Esophagus muscularis mucosa (tissue), 4 donors: ENCODE measurements at regions not wholly inside any gene's neighbourhood (a gene's known extent, or its start where the extent isn't known, plus 50 kb on each side); places are given as distances from the start of the nearest gene placed in this dataset.

ENCODE experiments used
- DNase-seq: peaks from one replicate; pipeline ENCODE4 v3.0.0-alpha.2; 2017; ENCODE audit errors: extremely low spot score
- H3K27ac ChIP-seq, 4 donors: fragments of 200-600 bp; sonication (generic); replicated peaks in 1 of 4; 1 replicate in 3 of 4; 2 replicates in 1 of 4; pipeline ENCODE4 v1.5.1; 2016 to 2019; ENCODE audit warnings: mild to moderate bottlenecking in 1 of 4
- H3K27me3 ChIP-seq, 4 donors: fragments of 200-600 bp; sonication (generic); one replicate each; pipeline versions ENCODE4 v1.5.1 to v1.6.0; 2016 to 2019
- H3K36me3 ChIP-seq, 4 donors: fragments of 200-600 bp; sonication (generic); one replicate each; pipeline ENCODE4 v1.5.1; 2016 to 2019
- H3K4me1 ChIP-seq, 4 donors: fragments of 200-600 bp; sonication (generic); one replicate each; pipeline ENCODE4 v1.5.1; 2016 to 2019
- H3K4me3 ChIP-seq, 4 donors: fragments of 200-600 bp; sonication (generic); 1 replicate in 2 of 4; 2 replicates in 2 of 4; pipeline ENCODE4 v1.5.1; 2016 to 2019; ENCODE audit warnings: mild to moderate bottlenecking in 4 of 4, moderate library complexity in 1 of 4
- H3K9me3 ChIP-seq, 4 donors: fragments of 200-600 bp; sonication (generic); 1 replicate in 3 of 4; 2 replicates in 1 of 4; pipeline ENCODE4 v1.5.1; 2016 to 2019
- CTCF ChIP-seq, 3 experiments: fragments of 200-600 bp in 2 of 3; fragments of 450-650 bp in 1 of 3; sonication (generic) in 2 of 3; IDR thresholded peaks; one replicate each; pipeline ENCODE4 v1.5.1; 2017 to 2019; ENCODE audit warnings: antibody characterized with exemption in 3 of 3, mild to moderate bottlenecking in 2 of 3, moderate library complexity in 1 of 3
- EP300 ChIP-seq: sonication (generic); formaldehyde crosslinking; IDR thresholded peaks from one replicate; pipeline ENCODE4 v1.6.1; 2017; ENCODE audit warnings: antibody characterized with exemption
- POLR2A ChIP-seq: fragments of 450-650 bp; IDR thresholded peaks from one replicate; pipeline ENCODE4 v1.6.1; 2017; ENCODE audit warnings: antibody characterized with exemption, moderate library complexity, mild to moderate bottlenecking, low read depth
- POLR2AphosphoS5 ChIP-seq, 2 donors: sonication (generic); formaldehyde crosslinking; IDR thresholded peaks; one replicate each; pipeline ENCODE4 v1.6.1; 2017; ENCODE audit warnings: antibody characterized with exemption in 2 of 2
- WGBS: methylation state at CpG from one replicate; pipeline ENCODE4 v1.1.5; 2018; 5-methylcytosine and 5-hydroxymethylcytosine counted together
- intact Hi-C: fragments of 100-400 bp; cut with DNase I; formaldehyde crosslinking; loops from one replicate; pipeline ENCODE4 v1.15.1; 2023

GRCh38 chr14:78086342-78086741, 83.8 kb upstream of the NRXN3 start:
- Histone ChIP-seq H3K9me3 (no peaks in the 10 kb centered on the region), H3K36me3 (no peaks in the 10 kb centered on the region), H3K27me3 (peaks cover 0 to 9% (median 0%) of the 10 kb centered on the region in 4 donors), H3K4me3 (no peak overlapping the region), H3K4me1 (no peaks in the 10 kb centered on the region), H3K27ac (no peak overlapping the region)
- DNase-seq = no peak
- intact Hi-C loops = no loop called here
- WGBS = 44% methylated on average over 4 of the region's 4 CpGs
- no peak for TF ChIP-seq POLR2A
- TF ChIP-seq EP300 = no peak
- no peak for TF ChIP-seq CTCF (IDR thresholded peaks at IDR 0.05)
- no peak for TF ChIP-seq POLR2AphosphoS5 (IDR thresholded peaks at IDR 0.05)

GRCh38 chr14:78088916-78089315, 81.3 kb upstream of the NRXN3 start:
- DNase-seq = no peak
- Histone ChIP-seq H3K9me3 (no peaks in the 10 kb centered on the region), H3K27me3 (peaks cover 0 to 9% (median 0%) of the 10 kb centered on the region in 4 donors), H3K4me1 (no peaks in the 10 kb centered on the region), H3K27ac (no peak overlapping the region), H3K36me3 (no peaks in the 10 kb centered on the region), H3K4me3 (no peak overlapping the region)
- WGBS = 51% methylated on average over 3 of the region's 3 CpGs
- TF ChIP-seq CTCF (IDR thresholded peaks at IDR 0.05) = no peak
- intact Hi-C loops = no loop called here

GRCh38 chr14:78090864-78091263, 79.3 kb upstream of the NRXN3 start:
- H3K27ac ChIP-seq = no peak overlapping the region
- DNase-seq = no peak
- H3K27me3 ChIP-seq = peaks cover 0 to 6% (median 0%) of the 10 kb centered on the region in 4 donors
- no peaks in the 10 kb centered on the region for H3K36me3 ChIP-seq
- no peaks in the 10 kb centered on the region for H3K4me1 ChIP-seq
- no peak overlapping the region for H3K4me3 ChIP-seq
- intact Hi-C loops = no loop called here
- TF ChIP-seq POLR2AphosphoS5 (IDR thresholded peaks at IDR 0.05) (no peak), EP300 (no peak), CTCF (IDR thresholded peaks at IDR 0.05) (no peak), POLR2A (no peak)
- H3K9me3 ChIP-seq = no peaks in the 10 kb centered on the region
- 68% methylated on average over 7 of the region's 8 CpGs for WGBS

GRCh38 chr14:78091361-78091760, 78.8 kb upstream of the NRXN3 start:
- H3K4me3 ChIP-seq = no peak overlapping the region
- TF ChIP-seq CTCF (IDR thresholded peaks at IDR 0.05) (no peak), EP300 (no peak), POLR2A (no peak)
- no peak for DNase-seq
- no peak overlapping the region for H3K27ac ChIP-seq
- no peaks in the 10 kb centered on the region for H3K4me1 ChIP-seq
- intact Hi-C loops = no loop called here
- no peaks in the 10 kb centered on the region for H3K36me3 ChIP-seq
- peaks cover 0 to 3% (median 0%) of the 10 kb centered on the region in 4 donors for H3K27me3 ChIP-seq
- WGBS = 75% methylated on average over 5 of the region's 5 CpGs
- H3K9me3 ChIP-seq = no peaks in the 10 kb centered on the region

GRCh38 chr14:78092040-78092439, 78.1 kb upstream of the NRXN3 start:
- DNase-seq = no peak
- Histone ChIP-seq H3K4me3 (no peak overlapping the region), H3K27me3 (peaks cover 0 to 6% (median 0%) of the 10 kb centered on the region in 4 donors), H3K9me3 (no peaks in the 10 kb centered on the region), H3K36me3 (no peaks in the 10 kb centered on the region), H3K27ac (no peak overlapping the region), H3K4me1 (no peaks in the 10 kb centered on the region)
- intact Hi-C loops = no loop called here
- no peak for TF ChIP-seq EP300
- no peak for TF ChIP-seq POLR2A
- no peak for TF ChIP-seq CTCF (IDR thresholded peaks at IDR 0.05)
- no peak for TF ChIP-seq POLR2AphosphoS5 (IDR thresholded peaks at IDR 0.05)
- WGBS = 75% methylated on average over 7 of the region's 7 CpGs
